ENCODE measurements at regions not wholly inside any gene's neighbourhood (a gene's known extent, or its start where the extent isn't known, plus 50 kb on each side); places are given as distances from the start of the nearest gene placed in this dataset.
"Not testable (repeated sequence)": the region's sequence is repeated elsewhere in the genome, so short reads cannot be mapped to it uniquely, and the experiment has no call there.

GRCh38 chr4:146073517-146073916 lies 102.0 kb upstream of the LSM6 start:
- DNase-seq (ENCODE audit: low read depth in 2 of 2): no peak

DNA sequence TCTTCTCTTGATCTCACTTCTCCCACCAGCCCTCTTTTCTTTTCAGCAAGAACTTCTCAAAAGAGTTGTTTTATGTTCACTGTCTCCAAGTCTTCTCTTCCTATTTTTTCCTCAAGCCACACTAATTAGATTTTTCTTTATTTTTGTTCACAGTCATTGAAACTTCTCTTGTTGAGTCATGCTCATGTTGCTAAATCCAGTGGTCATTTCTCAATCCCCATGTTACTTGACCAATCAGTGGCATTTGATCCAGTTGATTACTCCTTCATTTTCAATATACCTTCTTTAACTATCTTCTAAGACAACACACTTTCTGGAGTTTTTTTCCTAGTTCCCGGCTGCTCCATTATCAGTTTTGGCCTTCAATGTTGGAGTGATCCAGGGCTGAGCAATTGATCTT lies 103.1 kb upstream of the LSM6 start:
- no peak for DNase-seq (ENCODE audit: low read depth in 2 of 2)

DNA sequence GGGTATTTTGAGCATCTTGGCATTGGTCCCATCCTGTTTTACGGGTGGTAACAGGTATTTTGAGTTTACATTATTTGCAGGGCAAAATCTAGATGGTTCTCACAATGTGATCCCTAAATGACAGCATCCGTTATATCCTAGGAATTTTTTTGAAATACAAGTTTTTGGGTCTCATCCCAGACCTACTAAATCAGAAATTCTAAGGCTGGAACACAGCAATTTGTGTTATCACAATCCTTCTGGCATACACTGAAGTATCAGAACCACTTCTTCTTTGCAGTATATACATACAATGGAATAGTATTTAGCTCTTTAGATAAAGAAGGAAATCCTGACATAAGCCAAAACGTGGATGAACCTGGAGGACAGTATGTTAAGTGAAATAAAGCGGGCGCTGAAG lies 104.1 kb upstream of the LSM6 start:
- no peak for DNase-seq (ENCODE audit: low read depth in 2 of 2)

DNA sequence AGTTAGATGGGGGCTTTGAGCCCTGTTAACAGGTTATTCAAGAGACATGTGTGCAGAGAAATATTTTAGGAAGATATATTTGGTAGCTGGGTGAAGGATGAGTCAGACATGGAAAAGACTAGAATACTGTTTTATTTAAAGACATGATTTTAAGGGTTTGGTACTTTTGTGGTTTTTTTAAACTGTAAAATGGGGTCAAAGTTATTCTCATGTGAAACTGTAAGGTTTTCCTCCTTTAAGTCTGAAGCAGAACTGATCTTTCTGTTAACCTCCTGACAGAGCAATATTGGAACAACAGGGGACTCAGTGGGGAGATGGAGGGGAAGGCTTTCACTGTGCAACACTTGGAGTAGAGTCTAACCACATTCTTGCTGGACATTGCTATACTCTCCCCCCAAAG lies 112.4 kb upstream of the LSM6 start:
- no peak for DNase-seq (ENCODE audit: low read depth in 2 of 2)

GRCh38 chr4:146062340-146062739 lies 113.2 kb upstream of the LSM6 start:
- DNase-seq (ENCODE audit: low read depth in 2 of 2): no peak

DNA sequence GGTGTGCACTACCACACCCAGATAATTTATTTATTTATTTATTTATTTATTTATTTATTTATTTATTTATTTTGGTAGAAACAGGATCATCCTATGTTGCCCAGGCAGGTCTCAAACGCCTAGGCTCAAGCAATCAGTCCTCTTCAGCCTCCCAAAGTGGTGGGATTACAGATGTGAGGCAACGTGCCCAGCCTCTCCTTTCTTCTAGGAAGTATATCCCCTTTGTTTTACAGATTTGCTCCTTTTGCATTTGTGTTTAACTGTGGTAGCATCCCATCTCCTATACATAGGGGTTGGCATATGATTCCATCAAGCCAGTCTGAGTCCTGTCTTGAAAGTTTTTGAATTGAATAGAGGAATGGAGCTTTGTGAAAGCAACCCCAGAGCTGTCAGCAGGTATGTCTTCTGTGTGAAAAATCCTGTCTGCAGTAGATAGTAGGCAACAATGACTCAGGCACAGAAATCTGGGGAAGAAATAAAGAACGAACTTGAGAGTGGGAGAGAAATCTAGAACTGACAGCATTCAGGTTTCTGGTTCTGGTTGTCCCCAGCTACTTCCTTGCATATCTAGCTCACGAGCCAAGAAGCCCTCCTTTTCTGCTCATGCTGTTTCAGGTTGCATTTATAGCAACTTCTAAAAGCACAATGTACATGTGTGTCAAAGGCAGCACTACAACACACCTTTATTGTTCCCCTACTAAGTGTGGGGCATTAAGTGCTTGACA lies 113.7 kb upstream of the LSM6 start:
- DNase-seq (ENCODE audit: low read depth in 2 of 2): no peak

GRCh38 chr4:146059865-146060264 lies 115.7 kb upstream of the LSM6 start:
- DNase-seq (ENCODE audit: low read depth in 2 of 2): no peak

- DNase-seq (ENCODE audit: low read depth in 2 of 2): no peak
Measured at GRCh38 chr4:146059151-146059550, 116.4 kb upstream of the LSM6 start.

GRCh38 chr4:146058531-146058930 lies 117.0 kb upstream of the LSM6 start:
- DNase-seq (ENCODE audit: low read depth in 2 of 2): no peak

DNA sequence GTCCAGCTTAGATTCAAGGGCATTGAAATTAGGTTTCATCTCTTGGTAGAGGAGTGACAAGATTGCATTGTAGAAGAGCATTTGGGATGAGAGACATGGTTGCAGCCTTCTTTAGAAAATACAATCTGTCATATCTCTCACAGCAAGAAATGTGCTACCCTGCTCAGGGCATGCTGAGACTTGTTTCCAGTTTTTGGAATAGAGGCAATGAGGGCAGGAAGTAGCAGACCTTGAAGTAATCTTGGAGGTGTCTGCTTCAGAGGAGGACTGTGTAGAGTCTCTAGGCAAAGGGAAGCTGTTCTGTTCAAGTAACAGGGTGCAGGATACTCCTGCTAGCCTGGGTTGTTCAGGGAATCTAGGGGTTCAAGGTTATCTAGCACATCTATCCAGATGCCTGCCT lies 116.1 kb upstream of the ZNF827 start:
- DNase-seq (ENCODE audit: low read depth in 2 of 2): no peak

DNA sequence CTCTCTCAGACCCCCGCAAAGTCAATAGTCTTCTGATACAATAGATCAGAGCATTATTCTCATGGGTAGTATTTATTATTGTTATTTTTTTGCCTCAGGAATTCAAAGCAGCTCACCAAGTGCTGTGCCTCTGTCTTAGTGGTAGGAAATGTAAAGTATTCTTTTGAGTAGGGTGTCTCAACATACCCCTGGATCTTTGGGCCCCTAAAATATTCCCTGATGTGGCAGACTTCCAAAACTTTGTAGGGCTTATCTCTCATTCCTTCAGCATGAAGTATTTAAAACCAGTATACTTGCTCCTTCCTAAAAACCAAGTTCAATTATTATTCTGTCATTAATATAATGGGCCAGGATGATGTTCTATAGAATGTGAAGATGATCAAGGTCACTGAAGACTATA lies 115.3 kb upstream of the ZNF827 start:
- no peak for DNase-seq (ENCODE audit: low read depth in 2 of 2)

DNA sequence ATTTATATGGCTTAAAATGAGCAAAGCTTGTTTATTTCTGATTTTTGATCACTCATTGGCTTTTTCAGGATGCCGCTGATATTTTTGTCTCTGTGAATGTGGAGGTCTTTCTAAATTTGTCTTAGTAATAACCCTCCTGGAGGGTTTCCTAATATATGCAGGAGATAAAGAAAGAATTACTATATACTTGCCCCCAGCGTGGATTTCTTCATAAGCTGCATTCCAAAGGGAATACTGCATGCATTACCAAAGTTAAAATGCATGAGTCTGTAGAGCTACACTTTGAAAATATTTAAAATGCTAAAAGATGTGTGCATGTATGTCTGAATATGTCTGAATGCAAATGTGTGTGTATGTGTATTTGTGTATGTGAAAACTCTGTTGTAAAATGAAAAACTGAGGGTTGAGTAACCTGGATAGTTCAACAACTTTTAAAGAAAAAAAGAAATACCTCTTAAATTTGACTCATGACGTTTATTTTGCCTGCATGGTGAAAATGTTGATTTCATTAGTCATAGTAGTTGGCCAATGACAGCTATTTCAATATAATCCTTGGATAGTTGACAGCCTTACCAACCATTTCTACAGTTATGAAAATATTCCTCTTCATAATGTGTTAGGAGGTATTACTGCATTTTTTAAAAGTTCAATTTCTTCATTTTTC lies 113.2 kb upstream of the ZNF827 start:
- no peak for DNase-seq (ENCODE audit: low read depth in 2 of 2)

- no peak for DNase-seq (ENCODE audit: low read depth in 2 of 2)
Measured at GRCh38 chr4:146051223-146051622, 112.6 kb upstream of the ZNF827 start.

DNA sequence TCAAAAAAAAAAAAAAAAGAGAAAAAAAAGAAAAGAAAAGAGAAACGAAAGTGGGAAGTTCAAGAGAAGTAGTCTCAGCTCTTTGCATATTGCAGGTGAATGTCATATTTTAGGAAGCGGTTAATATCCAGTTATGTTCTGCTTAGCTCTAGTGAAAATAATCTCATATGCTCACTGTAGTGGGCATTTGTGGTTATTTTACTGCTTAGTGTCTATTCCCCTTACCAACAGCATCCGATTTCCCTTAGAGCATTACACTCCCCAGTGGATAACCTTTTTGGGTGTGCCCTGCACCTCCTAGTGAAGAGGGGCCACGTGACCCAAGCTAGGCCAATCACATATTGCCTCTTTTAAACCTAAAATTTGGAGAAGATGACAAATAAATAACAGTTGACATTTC lies 111.2 kb upstream of the ZNF827 start:
- DNase-seq (ENCODE audit: low read depth in 2 of 2): no peak

DNA sequence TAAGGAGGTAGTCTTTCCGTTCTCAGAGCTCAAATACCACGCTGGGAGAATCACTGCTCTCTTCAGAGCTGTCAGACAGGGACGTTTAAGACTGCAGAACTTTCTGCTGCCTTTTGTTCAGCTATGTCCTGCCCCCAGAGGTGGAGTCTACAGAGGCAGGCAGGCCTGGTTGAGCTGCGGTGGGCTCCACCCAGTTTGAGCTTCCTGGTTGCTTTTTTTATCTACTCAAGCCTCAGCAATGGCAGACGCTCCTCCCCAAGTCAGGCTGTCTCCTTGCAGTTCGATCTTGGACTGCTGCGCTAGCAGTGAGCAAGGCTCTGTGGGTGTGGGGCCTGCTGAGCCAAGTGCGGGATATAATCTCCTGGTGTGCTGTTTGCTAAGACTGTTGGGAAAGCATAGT lies 109.1 kb upstream of the ZNF827 start:
- DNase-seq (ENCODE audit: low read depth in 2 of 2): not testable (repeated sequence)

DNA sequence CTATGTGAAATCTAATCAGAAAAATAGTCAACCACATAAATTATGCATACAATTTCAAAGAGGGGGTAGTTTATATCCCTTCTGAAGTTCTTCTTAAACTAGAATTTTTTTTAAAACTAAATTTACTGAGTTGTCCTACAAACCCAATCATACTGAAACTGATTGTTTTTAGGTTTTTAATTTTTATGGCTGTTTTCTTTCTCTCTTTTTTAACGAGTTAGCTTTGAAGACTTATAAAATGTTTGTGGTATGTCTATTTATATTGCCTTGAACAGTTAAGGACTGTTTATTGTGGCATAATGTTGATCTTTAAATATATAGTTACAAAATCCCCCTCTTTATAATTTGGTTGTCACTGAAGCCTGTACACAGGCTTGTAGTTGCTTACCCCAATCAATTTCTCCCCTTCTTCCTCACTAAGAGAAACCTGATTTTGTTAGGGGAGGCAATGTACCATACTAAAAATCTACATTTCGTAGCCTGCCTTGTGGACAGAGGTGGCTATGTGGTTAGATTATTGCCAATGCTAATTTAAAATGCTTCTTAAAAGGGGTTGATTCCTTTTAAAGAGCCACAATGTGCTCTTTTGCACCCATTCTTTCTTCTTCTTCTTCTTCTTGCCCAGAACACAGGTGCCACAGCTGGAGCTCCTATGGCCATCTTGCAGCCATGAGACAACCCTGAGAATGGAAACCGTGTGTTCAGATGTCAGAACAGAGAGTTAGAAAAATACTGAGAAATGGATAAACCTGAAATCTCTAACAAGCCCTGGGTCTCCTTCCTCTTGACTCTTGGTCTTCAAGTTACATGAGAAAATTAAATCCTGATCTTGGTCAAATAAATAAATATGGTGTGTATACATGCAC lies 102.7 kb upstream of the ZNF827 start:
- no peak for DNase-seq (ENCODE audit: low read depth in 2 of 2)

DNA sequence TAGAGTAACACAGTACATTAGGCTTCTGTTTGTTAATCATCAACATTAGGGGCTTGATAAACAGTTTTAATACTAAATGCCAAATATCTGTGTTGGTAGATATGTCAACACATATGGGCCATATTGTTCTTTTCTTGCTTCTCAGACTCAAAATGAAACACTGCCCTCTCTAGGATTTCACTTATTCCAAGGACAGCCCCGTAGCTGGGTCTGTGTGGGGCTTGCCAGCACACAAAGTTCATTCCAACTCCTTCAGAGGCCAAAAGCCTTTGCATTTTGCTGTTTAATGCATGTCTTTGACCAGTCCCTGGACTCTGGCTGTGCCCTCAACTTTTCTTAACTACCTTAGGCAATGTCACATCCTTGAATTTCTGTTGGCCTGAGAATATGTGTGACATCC lies 102.0 kb upstream of the ZNF827 start:
- no peak for DNase-seq (ENCODE audit: low read depth in 2 of 2)

- no peak for DNase-seq (ENCODE audit: low read depth in 2 of 2)
Measured at GRCh38 chr4:146033149-146033548, 94.5 kb upstream of the ZNF827 start.

DNA sequence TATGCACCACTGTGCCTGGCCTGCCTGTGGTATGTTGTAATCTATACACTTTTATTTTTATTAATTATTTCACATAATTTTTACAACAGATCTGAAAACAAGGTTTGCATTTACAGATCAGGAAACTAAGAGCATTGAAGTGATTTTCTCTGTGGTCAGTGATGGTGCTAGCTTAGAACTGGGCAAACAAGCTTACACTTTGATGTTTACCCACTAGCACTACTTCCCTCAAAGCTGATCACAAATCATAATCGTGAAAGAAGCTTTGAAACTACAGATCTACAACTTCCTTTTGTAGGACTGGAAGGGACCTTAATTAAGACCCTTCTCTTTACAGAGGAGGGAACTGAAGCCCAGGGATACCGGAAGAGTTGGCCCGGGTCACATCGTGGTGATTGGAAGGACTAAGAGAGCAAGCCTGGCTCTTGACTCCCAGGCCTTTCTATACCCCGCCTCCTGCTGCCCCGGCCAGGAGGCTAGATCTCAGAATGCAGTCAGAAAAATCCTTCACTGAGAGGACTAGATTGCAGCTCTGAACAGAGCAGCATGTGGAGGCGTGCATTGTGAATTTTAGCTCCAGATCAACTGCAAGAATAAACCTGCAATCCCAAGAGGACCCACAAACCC lies 93.7 kb upstream of the ZNF827 start:
- DNase-seq (ENCODE audit: low read depth in 2 of 2): no peak

DNA sequence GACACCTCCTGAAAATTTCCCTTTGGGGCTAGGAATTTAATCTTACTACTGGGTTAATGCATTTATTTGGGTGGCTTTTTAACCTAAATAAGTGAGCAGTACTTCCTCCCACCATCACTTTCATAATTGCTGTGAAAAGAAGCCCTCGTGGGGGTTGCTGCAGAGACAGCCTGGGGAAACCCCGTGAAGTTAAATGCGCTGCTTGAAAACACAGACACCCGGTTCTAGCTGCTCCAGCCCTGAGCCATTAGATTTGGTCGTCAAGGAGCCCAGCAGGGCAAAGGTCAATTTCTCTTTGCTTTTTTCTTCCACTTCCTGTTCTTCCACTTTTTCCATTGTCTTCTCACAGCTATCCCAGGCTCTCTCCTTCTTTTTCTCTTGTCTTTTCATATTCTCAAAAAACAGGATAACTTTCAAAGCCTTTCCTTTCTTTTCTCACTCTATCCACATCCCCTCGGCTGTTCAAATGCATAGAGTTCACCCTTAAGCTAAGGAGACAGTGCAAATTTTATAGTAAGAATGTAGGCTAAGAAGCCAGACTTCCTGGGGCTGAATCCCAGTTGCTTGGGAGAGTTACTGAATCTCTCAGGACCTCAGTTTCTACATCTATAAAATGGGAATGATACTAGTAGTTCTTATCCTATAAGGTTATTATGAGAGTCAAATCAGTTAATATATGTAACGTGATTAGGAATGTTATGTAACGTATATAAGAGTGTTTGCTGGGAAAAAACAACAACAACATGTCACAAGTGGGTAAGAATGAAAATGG lies 91.5 kb upstream of the ZNF827 start:
- no peak for DNase-seq (ENCODE audit: low read depth in 2 of 2)

DNA sequence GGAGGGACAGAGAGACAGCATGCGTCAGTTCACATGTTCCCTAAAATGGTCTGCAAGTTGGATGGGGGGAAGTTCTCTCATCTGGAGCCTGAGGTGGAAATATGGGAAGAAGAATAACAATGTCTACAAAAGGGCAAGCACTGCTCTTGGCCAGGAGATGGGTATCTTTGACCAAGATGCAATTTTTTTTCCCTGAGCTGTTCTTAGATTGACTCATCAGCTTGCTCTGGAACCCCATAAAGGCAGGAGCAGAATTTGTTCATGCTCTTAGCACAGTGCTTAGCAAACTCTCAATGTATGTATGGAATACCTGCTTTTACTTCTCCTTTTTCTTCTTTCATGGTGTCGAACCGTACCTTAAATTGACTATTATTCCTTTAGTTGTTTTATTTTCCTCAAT lies 90.5 kb upstream of the ZNF827 start:
- no peak for DNase-seq (ENCODE audit: low read depth in 2 of 2)

DNA sequence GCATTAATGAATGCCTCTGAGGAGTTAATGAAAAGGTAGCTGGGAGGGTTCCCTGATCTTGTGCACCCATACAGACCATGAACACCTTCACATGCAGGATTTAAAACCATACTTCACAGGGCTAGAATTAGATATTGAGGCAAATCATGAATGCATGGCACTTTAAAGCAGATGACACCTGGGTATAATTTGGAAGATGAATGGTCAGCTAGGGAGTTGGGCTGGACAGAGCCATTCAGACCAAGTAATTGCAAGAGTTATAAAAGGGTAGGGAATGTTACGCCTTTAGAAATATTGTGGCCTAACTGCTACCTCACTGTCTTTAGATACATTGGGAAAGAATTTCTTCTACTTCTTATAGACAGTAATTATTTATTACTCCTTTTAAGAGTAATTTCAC lies 89.1 kb upstream of the ZNF827 start:
- no peak for DNase-seq (ENCODE audit: low read depth in 2 of 2)
